Stimulated activated CD8-positive, alpha-beta memory T cell treated with anti-CD3 and anti-CD28 coated beads, Interleukin-12 subunit alpha, Interleukin-12 subunit beta, amount 100 ng/mL, for 4 hours (primary cell): ENCODE measurements at regions not wholly inside any gene's neighbourhood (a gene's known extent, or its start where the extent isn't known, plus 50 kb on each side); places are given as distances from the start of the nearest gene placed in this dataset.

ENCODE experiments used
- DNase-seq: peaks from one replicate; pipeline ENCODE4 v3.0.0-alpha.2; 2020; ENCODE audit warnings: low read depth

DNA sequence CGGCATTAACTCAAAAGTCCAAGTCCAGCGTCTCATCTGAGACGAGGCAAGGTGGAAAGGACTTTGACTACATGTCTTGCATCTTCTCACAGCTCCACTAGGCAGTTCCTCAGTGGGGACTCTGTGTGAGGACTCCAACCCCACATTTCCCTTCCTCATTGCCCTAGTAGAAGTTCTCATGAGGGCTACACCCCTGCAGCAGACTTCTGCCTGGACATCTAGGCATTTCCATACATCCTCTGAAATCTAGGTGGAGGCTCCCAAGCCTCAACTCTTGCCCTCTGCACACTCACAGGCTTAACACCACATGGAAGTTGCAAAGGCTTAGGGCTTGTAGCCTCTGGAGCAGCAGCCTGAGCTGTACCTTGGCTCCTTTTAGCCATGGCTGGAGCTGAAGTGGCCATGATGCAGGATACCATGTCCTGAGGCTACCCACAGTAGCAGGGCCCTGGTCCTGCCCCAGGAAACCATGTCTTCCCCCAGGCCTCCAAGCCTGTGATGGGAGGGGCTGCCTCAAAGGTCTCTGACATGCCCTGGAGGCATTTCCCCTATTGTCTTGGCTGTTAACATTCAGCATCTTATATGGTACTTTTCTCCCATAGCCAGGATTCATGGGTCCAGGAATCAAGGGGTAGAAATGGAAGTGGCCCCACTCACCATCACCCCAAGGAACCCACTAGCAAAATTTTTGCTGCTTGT, 194.6 kb upstream of the KCNG1 start:
- DNase-seq = no peak

DNA sequence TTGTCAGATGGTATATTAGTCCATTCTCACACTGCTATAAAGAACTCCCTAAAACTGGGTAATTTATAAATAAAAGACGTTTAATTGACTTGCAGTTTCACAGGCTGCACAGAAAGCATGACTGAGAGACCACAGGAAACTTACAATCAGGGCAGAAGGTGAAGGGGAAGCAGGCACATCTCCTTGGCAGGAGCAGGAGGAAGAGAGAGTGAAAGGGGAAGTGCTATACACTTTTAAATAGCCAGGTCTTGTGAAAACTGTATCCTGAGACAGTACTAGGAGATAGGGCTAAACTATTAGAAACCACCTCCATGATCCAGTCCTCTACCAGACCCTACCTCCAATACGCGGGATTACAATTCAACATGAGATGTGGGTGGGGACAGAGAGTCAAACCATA, 193.9 kb upstream of the KCNG1 start:
- no peak for DNase-seq

DNA sequence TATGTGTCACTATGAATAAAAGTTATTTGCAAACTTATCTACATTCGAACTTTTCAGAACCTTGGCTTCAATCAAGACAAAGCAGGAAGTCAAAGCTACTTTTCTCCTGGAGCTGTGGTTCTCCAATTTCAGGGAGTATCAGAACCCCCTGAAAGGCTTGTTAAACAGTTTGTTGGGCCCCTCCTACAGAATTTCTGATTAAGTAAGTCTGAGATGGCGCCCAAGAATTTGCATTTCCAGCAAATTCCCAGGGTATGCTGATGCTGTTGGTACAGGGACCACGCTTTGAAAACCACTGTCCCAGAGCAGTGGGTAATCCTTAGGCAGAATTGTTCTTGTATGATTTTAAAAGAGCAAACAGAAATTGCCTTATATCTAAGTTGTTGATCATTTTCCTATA, 189.9 kb upstream of the KCNG1 start:
- no peak for DNase-seq

GRCh38 chr20:51211191-51211590, 188.3 kb upstream of the KCNG1 start:
- no peak for DNase-seq

- no peak for DNase-seq
These were observed 187.2 kb upstream of the KCNG1 start for GRCh38 chr20:51210084-51210483.

- no peak for DNase-seq
These were observed 185.3 kb upstream of the KCNG1 start for GRCh38 chr20:51208162-51208561.

DNA sequence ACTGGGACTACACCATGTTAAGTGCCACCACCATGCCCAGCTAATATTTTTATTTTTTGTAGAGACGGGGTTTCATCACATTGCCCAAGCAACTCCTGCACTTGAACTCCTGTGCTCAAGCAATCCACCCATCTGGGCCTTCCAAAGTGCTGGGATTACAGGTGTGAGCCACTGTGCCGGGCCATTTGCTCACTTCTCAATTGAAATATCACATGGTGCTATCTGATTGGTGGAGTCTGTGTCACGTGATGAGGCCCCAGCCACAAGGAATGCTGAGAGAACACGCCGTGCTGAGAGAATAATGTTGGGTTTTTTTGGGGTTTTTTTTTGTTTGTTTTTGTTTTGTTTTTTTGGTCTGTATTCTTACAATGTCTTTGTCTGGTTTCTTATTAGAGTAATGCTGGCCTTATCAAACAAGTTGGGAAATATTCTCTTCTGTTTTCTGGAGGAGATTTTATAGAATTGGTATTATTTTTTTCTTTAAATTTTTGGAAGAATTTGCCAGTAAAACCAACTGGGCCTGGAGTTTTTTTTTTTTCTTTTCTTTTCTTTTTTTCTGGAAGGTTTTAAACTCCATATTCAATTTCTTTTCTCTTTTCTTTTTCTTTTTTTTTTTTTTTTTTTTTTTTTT, 183.2 kb upstream of the KCNG1 start:
- DNase-seq = no peak

- no peak for DNase-seq
These were observed 181.9 kb upstream of the KCNG1 start for GRCh38 chr20:51204794-51205193.

- no peak for DNase-seq
These were observed 181.3 kb upstream of the KCNG1 start for GRCh38 chr20:51204051-51204715.

- no peak for DNase-seq
These were observed 179.4 kb upstream of the KCNG1 start for GRCh38 chr20:51202304-51202703.

GRCh38 chr20:51199920-51200319, 177.0 kb upstream of the KCNG1 start:
- no peak for DNase-seq

DNA sequence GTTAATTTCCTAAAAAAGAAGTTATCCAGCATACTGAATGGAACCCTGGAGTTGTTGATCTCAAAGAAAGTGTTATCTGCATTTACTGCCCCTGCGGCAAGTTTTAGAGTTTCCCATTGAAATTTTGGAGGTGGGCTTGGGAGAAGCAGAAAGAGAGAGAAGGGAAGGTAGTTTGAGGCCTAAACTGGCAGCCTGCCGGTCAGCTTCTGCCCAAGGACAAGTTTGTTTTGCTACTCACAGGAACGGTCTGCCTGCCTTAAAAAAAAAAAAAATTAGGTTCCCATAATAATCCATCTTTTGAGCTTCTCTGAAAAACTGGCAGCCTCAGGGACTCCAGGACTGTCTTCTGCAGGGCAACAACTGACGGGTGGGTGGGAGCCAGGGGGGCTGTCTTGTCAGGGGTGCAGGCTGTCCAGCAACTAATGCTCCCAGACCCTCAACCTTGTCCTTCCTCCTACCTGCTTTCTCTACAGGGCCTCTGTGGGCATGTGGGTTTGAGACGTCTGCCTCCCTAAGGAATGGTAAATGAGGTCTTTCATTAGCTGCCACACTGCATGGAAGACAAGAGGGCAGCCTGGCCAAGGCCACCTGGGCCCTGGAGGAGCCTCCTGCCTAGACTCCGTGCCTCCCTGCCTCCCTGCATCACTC, 176.1 kb upstream of the KCNG1 start:
- no peak for DNase-seq

DNA sequence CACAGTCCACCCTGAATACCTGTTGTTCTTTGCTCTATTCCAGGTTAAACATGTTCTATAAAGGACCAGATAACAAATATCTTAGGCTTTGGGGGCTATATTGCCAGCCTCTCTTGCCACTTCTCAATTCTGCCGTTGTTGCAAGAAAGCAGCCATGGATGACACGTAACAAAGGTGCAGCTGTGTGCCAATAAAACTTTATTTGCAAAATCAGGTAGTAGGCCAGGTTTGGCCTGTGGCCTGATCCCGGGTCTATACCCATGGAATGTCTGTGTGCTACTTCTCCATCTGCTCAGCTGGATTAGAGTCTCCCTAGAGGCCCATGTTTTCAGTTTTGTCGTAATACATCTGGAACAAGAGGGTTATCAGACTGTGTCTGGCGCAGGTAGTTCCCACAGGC, 175.3 kb upstream of the KCNG1 start:
- DNase-seq = no peak

- no peak for DNase-seq
These were observed 174.2 kb upstream of the KCNG1 start for GRCh38 chr20:51196991-51197651.

- DNase-seq = no peak
These were observed 173.1 kb upstream of the KCNG1 start for GRCh38 chr20:51195990-51196389.

- no peak for DNase-seq
These were observed 172.6 kb upstream of the KCNG1 start for GRCh38 chr20:51195419-51195901.

GRCh38 chr20:51193066-51193772, 170.3 kb upstream of the KCNG1 start:
- no peak for DNase-seq

DNA sequence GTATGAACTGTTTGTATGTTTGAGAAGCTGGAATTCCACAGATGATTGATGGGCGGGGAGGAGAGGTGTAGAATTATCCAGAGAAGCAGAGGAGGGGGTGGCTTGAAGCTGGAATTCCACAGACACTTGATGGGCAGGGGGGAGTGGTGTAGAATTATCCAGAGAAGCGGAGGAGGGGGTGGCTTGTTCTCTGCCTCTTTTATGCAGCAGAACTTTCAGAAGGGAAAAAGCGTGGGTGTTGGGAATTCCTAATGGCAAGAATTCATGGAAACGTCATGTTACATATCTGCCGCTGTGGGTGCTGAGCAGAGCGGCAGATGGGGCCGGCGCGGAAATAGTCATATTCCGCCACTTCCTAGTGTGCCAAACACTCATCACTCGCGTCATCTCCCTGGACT, 167.9 kb upstream of the KCNG1 start:
- no peak for DNase-seq

DNA sequence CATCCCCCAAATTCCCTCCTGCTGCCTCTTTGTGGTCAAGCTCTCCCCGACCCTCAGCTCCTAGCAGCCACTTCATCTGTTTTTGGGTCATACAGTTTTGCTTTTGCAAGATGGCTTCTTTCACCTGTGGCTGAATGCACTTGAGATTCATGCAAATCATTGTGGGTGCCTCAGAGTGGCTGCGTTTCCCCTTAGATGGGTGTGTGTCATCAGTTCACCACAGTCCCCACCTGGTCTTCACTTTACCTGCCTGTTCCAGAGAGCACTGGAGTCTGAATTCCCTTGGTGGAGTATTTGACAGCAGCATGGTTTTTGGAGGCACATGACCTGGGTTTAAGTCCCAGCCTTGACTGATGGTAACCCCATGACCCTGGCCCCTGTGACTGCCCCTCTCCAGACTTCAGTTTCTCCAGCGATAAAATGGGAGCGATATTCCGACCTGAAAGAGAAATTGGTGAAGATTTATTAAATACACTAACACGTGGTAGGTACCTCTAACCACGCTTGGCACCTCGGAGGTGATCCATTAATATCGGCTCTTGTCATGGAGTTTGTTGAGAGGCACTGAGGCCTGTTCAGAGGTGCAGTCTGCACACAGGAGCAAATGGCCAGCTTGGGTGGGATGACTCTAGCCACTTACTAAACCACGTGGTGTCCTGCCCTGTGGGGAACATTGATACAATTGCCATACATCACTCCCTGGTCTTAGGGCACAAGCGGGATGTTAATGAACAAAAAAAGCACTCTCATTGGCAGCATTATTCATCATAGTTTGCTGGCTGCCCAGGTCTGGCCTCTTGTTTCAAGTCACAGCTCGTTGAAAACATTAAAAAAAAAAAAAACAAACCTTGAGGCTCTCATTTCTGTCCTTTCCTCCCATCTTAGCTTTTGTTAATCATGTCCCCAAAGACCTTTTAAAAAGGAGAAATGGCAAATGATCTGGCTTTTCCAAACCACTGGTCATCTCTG, 167.2 kb upstream of the KCNG1 start:
- DNase-seq = no peak

- no peak for DNase-seq
These were observed 166.0 kb upstream of the KCNG1 start for GRCh38 chr20:51188941-51189340.
